H1 (cell line): ENCODE measurements at regions not wholly inside any gene's neighbourhood (a gene's known extent, or its start where the extent isn't known, plus 50 kb on each side); places are given as distances from the start of the nearest gene placed in this dataset.

ENCODE experiments used
- CTCF ChIA-PET: fragments of 300-600 bp; sonication (Branson Sonifier 250); formaldehyde crosslinking; loops from one replicate; lab custom pipeline; 2021; ENCODE audit not compliant: partially characterized antibody; lab: Charles Lee
- POLR2A ChIA-PET: fragments of 300-600 bp; sonication (Branson Sonifier 250); formaldehyde crosslinking; loops from one replicate; lab custom pipeline; 2021; ENCODE audit warnings: inconsistent platforms; ENCODE audit not compliant: partially characterized antibody; lab: Charles Lee
- DNase-seq, 2 experiments: peaks; one replicate each; pipeline versions ENCODE4 v3.0.0 to v3.0.0-alpha.2; 2010 to 2022; ENCODE audit warnings: low spot score in 2 of 2, low read depth in 1 of 2, mixed read lengths in 1 of 2
- FAIRE-seq: peaks from 2 replicates; lab custom pipeline; 2011; peaks lifted over from hg19 to GRCh38; lab: Jason Lieb, UNC
- H2AFZ ChIP-seq: 2 replicates; pipeline ENCODE4 v1.8.1; 2012; ENCODE audit warnings: low read length, inconsistent platforms
- H2AK5ac ChIP-seq: 2 replicates; pipeline ENCODE4 v1.6.1; 2013; ENCODE audit warnings: low read depth, low read length
- H2BK120ac ChIP-seq: replicated peaks from 2 replicates; pipeline ENCODE3; 2013; ENCODE audit warnings: low read depth, low read length, inconsistent platforms
- H2BK12ac ChIP-seq: 2 replicates; pipeline ENCODE4 v1.6.1; 2013; ENCODE audit warnings: low read depth, low read length
- H2BK15ac ChIP-seq: 2 replicates; pipeline ENCODE4 v1.6.1; 2013; ENCODE audit warnings: low read length
- H2BK20ac ChIP-seq: 2 replicates; pipeline ENCODE4 v1.6.1; 2013; ENCODE audit warnings: low read length
- H2BK5ac ChIP-seq: 2 replicates; pipeline ENCODE4 v1.6.1; 2013; ENCODE audit warnings: low read depth, low read length
- H3K14ac ChIP-seq: 2 replicates; pipeline ENCODE4 v1.6.1; 2013; ENCODE audit warnings: inconsistent platforms; ENCODE audit not compliant: insufficient read length
- H3K18ac ChIP-seq: 2 replicates; pipeline ENCODE4 v1.6.1; 2013; ENCODE audit warnings: low read length; ENCODE audit errors: extremely low read depth
- H3K23ac ChIP-seq: 2 replicates; pipeline ENCODE4 v1.6.1; 2013; ENCODE audit warnings: inconsistent platforms; ENCODE audit not compliant: insufficient read length
- H3K23me2 ChIP-seq: 2 replicates; pipeline ENCODE4 v1.6.1; 2013; ENCODE audit warnings: low read depth, low read length
- H3K27ac ChIP-seq: 2 replicates; pipeline ENCODE4 v1.6.1; 2011; ENCODE audit warnings: low read depth, low read length, inconsistent platforms
- H3K27me3 ChIP-seq, 4 experiments: replicated peaks in 1 of 4; 1 replicate in 1 of 4; 2 replicates in 3 of 4; pipeline versions ENCODE4 v1.6.1 to v1.8.1; 2011 to 2013; ENCODE audit warnings: low read length in 3 of 4, mild to moderate bottlenecking in 3 of 4, inconsistent platforms in 2 of 4, mixed read lengths in 2 of 4, moderate library complexity in 1 of 4; ENCODE audit not compliant: control insufficient read depth in 3 of 4, insufficient read depth in 3 of 4; ENCODE audit errors: extremely low read depth in 1 of 4
- H3K36me3 ChIP-seq, 4 experiments: 2 replicates each; pipeline versions ENCODE4 v1.6.1 to v1.8.1; 2011 to 2013; ENCODE audit warnings: mild to moderate bottlenecking in 4 of 4, low read length in 3 of 4, moderate library complexity in 2 of 4, control low read depth in 1 of 4, inconsistent platforms in 1 of 4; ENCODE audit not compliant: insufficient read depth in 4 of 4, control insufficient read depth in 2 of 4
- H3K4ac ChIP-seq: replicated peaks from 2 replicates; pipeline ENCODE3; 2013; ENCODE audit warnings: low read length, low read depth, mixed read lengths, inconsistent platforms; ENCODE audit not compliant: insufficient read length
- H3K4me1 ChIP-seq, 4 experiments: replicated peaks in 1 of 4; 1 replicate in 1 of 4; 2 replicates in 3 of 4; pipeline versions ENCODE4 v1.6.1 to v1.8.1; 2011 to 2013; ENCODE audit warnings: low read length in 3 of 4, inconsistent platforms in 2 of 4, mixed read lengths in 1 of 4; ENCODE audit not compliant: insufficient read depth in 4 of 4, control insufficient read depth in 3 of 4
- H3K4me2 ChIP-seq, 2 experiments: 2 replicates each; pipeline versions ENCODE4 v1.6.1 to v1.8.1; 2011 to 2013; ENCODE audit warnings: low read depth in 2 of 2, low read length in 2 of 2, control low read depth in 1 of 2, inconsistent platforms in 1 of 2, mild to moderate bottlenecking in 1 of 2; ENCODE audit not compliant: insufficient read depth in 1 of 2
- H3K4me3 ChIP-seq, 4 experiments: fragments of 200-600, 300-600 bp in 1 of 4; sonication (generic), shearing (Covaris generic), sonication (Bioruptor Twin) in 1 of 4; 2 replicates each; pipeline versions ENCODE4 v1.5.1 to v1.8.1; 2011 to 2016; ENCODE audit warnings: low read length in 4 of 4, low read depth in 3 of 4, control low read depth in 2 of 4, inconsistent platforms in 2 of 4, mild to moderate bottlenecking in 2 of 4, mixed read lengths in 1 of 4, moderate library complexity in 1 of 4; ENCODE audit not compliant: insufficient read depth in 2 of 4; ENCODE audit errors: extremely low read depth in 1 of 4
- H3K56ac ChIP-seq: replicated peaks from 2 replicates; pipeline ENCODE3; 2013; ENCODE audit warnings: low read depth, mild to moderate bottlenecking, mixed read lengths, low read length, inconsistent platforms; ENCODE audit not compliant: insufficient read length
- H3K79me1 ChIP-seq: 2 replicates; pipeline ENCODE4 v1.6.1; 2013; ENCODE audit warnings: low read depth, low read length, control low read depth
- H3K79me2 ChIP-seq, 2 experiments: 2 replicates each; pipeline versions ENCODE4 v1.6.1 to v1.8.1; 2012 to 2013; ENCODE audit warnings: low read length in 2 of 2, mild to moderate bottlenecking in 2 of 2, inconsistent platforms in 1 of 2; ENCODE audit not compliant: insufficient read depth in 2 of 2, control insufficient read depth in 1 of 2
- H3K9ac ChIP-seq, 4 experiments: replicated peaks in 1 of 4; 1 replicate in 1 of 4; 2 replicates in 3 of 4; pipeline versions ENCODE4 v1.6.1 to v1.8.1; 2011 to 2013; ENCODE audit warnings: low read depth in 3 of 4, low read length in 3 of 4, control low read depth in 2 of 4, mild to moderate bottlenecking in 2 of 4, moderate library complexity in 2 of 4, inconsistent platforms in 1 of 4; ENCODE audit errors: extremely low read depth in 1 of 4
- H3K9me3 ChIP-seq, 2 experiments: 2 replicates each; pipeline versions ENCODE4 v1.6.1 to v1.8.1; 2012 to 2013; ENCODE audit warnings: mild to moderate bottlenecking in 2 of 2, moderate library complexity in 2 of 2, control low read depth in 1 of 2, inconsistent platforms in 1 of 2, low read depth in 1 of 2, low read length in 1 of 2, mixed read lengths in 1 of 2; ENCODE audit not compliant: insufficient read depth in 2 of 2
- H4K20me1 ChIP-seq, 2 experiments: replicated peaks in 1 of 2; 2 replicates each; pipeline versions ENCODE3 to v1.8.1; 2011 to 2013; ENCODE audit warnings: inconsistent platforms in 2 of 2, low read length in 2 of 2, mild to moderate bottlenecking in 1 of 2; ENCODE audit not compliant: insufficient read depth in 2 of 2, control insufficient read depth in 1 of 2
- H4K5ac ChIP-seq: 2 replicates; pipeline ENCODE4 v1.6.1; 2013; ENCODE audit warnings: low read length, low read depth, mixed read lengths, inconsistent platforms; ENCODE audit not compliant: insufficient read length
- H4K8ac ChIP-seq: 2 replicates; pipeline ENCODE4 v1.8.0; 2013; ENCODE audit warnings: mild to moderate bottlenecking, moderate library complexity, low read length, inconsistent platforms; ENCODE audit not compliant: insufficient read depth; ENCODE audit errors: extremely low read depth
- H4K91ac ChIP-seq: replicated peaks from 2 replicates; pipeline ENCODE3; 2013; ENCODE audit warnings: low read length, mixed read lengths, inconsistent platforms; ENCODE audit not compliant: insufficient read length
- GTF2F1 ChIP-seq: IDR thresholded peaks from 2 replicates; pipeline ENCODE4 v1.6.1; 2012; ENCODE audit warnings: low read depth, low read length, improper control_type of control experiment, borderline replicate concordance
- HDAC2 ChIP-seq, 2 experiments: fragments of 300-600 bp in 1 of 2; sonication (generic) in 1 of 2; IDR thresholded peaks; 2 replicates each; pipeline ENCODE4 v1.6.1; 2011 to 2012; ENCODE audit warnings: low read depth in 2 of 2, low read length in 2 of 2, mild to moderate bottlenecking in 2 of 2, moderate library complexity in 2 of 2, borderline replicate concordance in 1 of 2, inconsistent platforms in 1 of 2
- HDAC6 ChIP-seq: IDR thresholded peaks from one replicate; pipeline ENCODE4 v1.7.1; 2012; ENCODE audit warnings: low read depth, mild to moderate bottlenecking, inconsistent platforms, low read length, moderate library complexity
- KDM4A ChIP-seq: IDR thresholded peaks from one replicate; pipeline ENCODE4 v1.7.1; 2012; ENCODE audit warnings: low read depth, mild to moderate bottlenecking, moderate library complexity, low read length, inconsistent platforms; ENCODE audit not compliant: severe bottlenecking
- NRF1 ChIP-seq: IDR thresholded peaks from 2 replicates; pipeline ENCODE4 v1.6.1; 2011; ENCODE audit warnings: mild to moderate bottlenecking, low read depth, low read length, improper control_type of control experiment
- SP1 ChIP-seq: IDR thresholded peaks from 2 replicates; pipeline ENCODE4 v1.6.1; 2011; ENCODE audit warnings: low read depth, low read length
- TBP ChIP-seq: IDR thresholded peaks from 2 replicates; pipeline ENCODE4 v1.6.1; 2011; ENCODE audit warnings: low read depth, low read length, improper control_type of control experiment
- WGBS, 2 experiments: shearing (Covaris generic) in 1 of 2; methylation state at CpG; one replicate each; pipeline versions ENCODE4 v1.1.6 to v1.1.7; 2013 to 2015; ENCODE audit warnings: low lambda C conversion rate in 2 of 2, mixed read lengths in 2 of 2, inconsistent platforms in 1 of 2, low coverage in 1 of 2, missing lambda C conversion rate in 1 of 2; ENCODE audit not compliant: insufficient replicate concordance in 2 of 2, insufficient coverage in 1 of 2, insufficient read length in 1 of 2; ENCODE audit errors: extremely low coverage in 1 of 2, missing lambda C conversion rate in 1 of 2; 5-methylcytosine and 5-hydroxymethylcytosine counted together
- TF ChIP-seq, protein P1 (sequence below): IDR thresholded peaks from 2 replicates; pipeline ENCODE4 v1.6.1; 2012; ENCODE audit warnings: low read length, inconsistent platforms

- no peak for TF ChIP-seq HDAC6
- no peak for TF ChIP-seq SP1
- TF ChIP-seq TBP: no peak
- TF ChIP-seq GTF2F1: no peak
- no peak for TF ChIP-seq NRF1
- no peak for TF ChIP-seq KDM4A
- no peak for TF ChIP-seq HDAC2 (IDR thresholded peaks at IDR 0.05; ENCODE audit: borderline replicate concordance in 1 of 2, low read depth in 2 of 2, low read length in 2 of 2)
- TF ChIP-seq, protein P1, sequence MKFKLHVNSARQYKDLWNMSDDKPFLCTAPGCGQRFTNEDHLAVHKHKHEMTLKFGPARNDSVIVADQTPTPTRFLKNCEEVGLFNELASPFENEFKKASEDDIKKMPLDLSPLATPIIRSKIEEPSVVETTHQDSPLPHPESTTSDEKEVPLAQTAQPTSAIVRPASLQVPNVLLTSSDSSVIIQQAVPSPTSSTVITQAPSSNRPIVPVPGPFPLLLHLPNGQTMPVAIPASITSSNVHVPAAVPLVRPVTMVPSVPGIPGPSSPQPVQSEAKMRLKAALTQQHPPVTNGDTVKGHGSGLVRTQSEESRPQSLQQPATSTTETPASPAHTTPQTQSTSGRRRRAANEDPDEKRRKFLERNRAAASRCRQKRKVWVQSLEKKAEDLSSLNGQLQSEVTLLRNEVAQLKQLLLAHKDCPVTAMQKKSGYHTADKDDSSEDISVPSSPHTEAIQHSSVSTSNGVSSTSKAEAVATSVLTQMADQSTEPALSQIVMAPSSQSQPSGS: no peak
These were observed 72.4 kb upstream of the ADGRA1 start for GRCh38 chr10:133015321-133015720.

More at GRCh38 chr10:133015321-133015720, 72.4 kb upstream of the ADGRA1 start:
- Histone ChIP-seq H3K23me2 (peaks cover 10% of the 10 kb centered on the region), H3K27me3 (no peaks in the 10 kb centered on the region), H3K14ac (no peak overlapping the region), H3K9ac (no peak overlapping the region), H3K56ac (no peak overlapping the region), H3K18ac (no peak overlapping the region), H3K36me3 (no peaks in the 10 kb centered on the region; a peak in 1 of 8 replicates), H2BK12ac (no peak overlapping the region), H3K9me3 (peaks cover 0 to 5% of the 10 kb centered on the region in 2 experiments; a peak in 1 of 4 replicates), H2BK15ac (no peak overlapping the region), H3K79me1 (no peaks in the 10 kb centered on the region), H3K79me2 (no peaks in the 10 kb centered on the region), H4K8ac (no peak overlapping the region), H3K4me3 (no peak overlapping the region), H4K5ac (no peak overlapping the region), H3K4ac (no peak overlapping the region), H3K23ac (no peak overlapping the region), H4K20me1 (peaks cover 0 to 6% of the 10 kb centered on the region in 2 experiments), H2AFZ (no peak overlapping the region), H2BK5ac (no peak overlapping the region), H2BK20ac (no peak overlapping the region), H2AK5ac (no peak overlapping the region), H2BK120ac (no peak overlapping the region), H3K4me2 (no peak overlapping the region), H3K27ac (no peak overlapping the region), H4K91ac (no peak overlapping the region), H3K4me1 (no peaks in the 10 kb centered on the region)
- WGBS, 2 experiments: 89% methylated on average over 18 of the region's 18 CpGs; no CpG with 5 or more reads in 1 of the 2 experiments
- CTCF ChIA-PET: interaction anchor here (1.2 kb wide), 1 partner anchor 20 kb away, joined by 4 read pairs; no protein-coding TSS in a partner anchor
- FAIRE-seq (no peak), DNase-seq (no peak)
- POLR2A ChIA-PET: interaction anchor here (1.3 kb wide), 1 partner anchor 10 kb away, joined by 3 read pairs; no protein-coding TSS in a partner anchor
